Panc1 (cell line): ENCODE measurements at regions not wholly inside any gene's neighbourhood (a gene's known extent, or its start where the extent isn't known, plus 50 kb on each side); places are given as distances from the start of the nearest gene placed in this dataset.
"Not testable (repeated sequence)": the region's sequence is repeated elsewhere in the genome, so short reads cannot be mapped to it uniquely, and the experiment has no call there.

Experiments used
- ATAC-seq: fragments of 200-7000 bp; cut with Tn5 transposase; 2 replicates; pipeline ENCODE4 v1.9.1; 2020; ENCODE audit warnings: mild to moderate bottlenecking, moderate library complexity
- BruUV-seq: library from RNA; stranded (reverse); fragments of 400-500 nt; replicated peaks from 2 replicates; lab custom pipeline; 2021; lab: Mats Ljungman, UMichigan
- CTCF ChIA-PET: fragments of 300-600 bp; sonication (Branson Sonifier 250); formaldehyde crosslinking; loops from one replicate; lab custom pipeline; 2022; ENCODE audit warnings: antibody characterized with exemption; lab: Charles Lee
- POLR2A ChIA-PET: fragments of 300-600 bp; sonication (Branson Sonifier 250); formaldehyde crosslinking; loops from one replicate; lab custom pipeline; 2022; ENCODE audit warnings: antibody characterized with exemption; lab: Charles Lee
- DNase-seq: peaks from one replicate; pipeline ENCODE4 v3.0.0-alpha.2; 2010; ENCODE audit warnings: low read depth, low spot score
- H3K27ac ChIP-seq: 2 replicates; pipeline ENCODE4 v1.5.1; 2011; ENCODE audit warnings: mild to moderate bottlenecking, low read length, inconsistent platforms
- H3K27me3 ChIP-seq: fragments of 200-500 bp; sonication (Bioruptor generic); 2 replicates; pipeline ENCODE4 v1.6.0; 2014; ENCODE audit warnings: low read length, inconsistent platforms; ENCODE audit not compliant: control insufficient read depth, insufficient read depth
- H3K36me3 ChIP-seq: fragments of 200-500 bp; sonication (Bioruptor generic); 2 replicates; pipeline ENCODE4 v1.5.1; 2014; ENCODE audit warnings: inconsistent platforms, mild to moderate bottlenecking, low read length, moderate library complexity; ENCODE audit not compliant: control insufficient read depth, insufficient read depth
- H3K4me1 ChIP-seq: 2 replicates; pipeline ENCODE4 v1.5.1; 2011; ENCODE audit warnings: inconsistent platforms, mild to moderate bottlenecking, low read length, moderate library complexity; ENCODE audit not compliant: control insufficient read depth, insufficient read depth
- H3K4me3 ChIP-seq, 2 experiments: 2 replicates each; pipeline ENCODE4 v1.5.1; 2011 to 2012; ENCODE audit warnings: low read depth in 2 of 2, low read length in 2 of 2, mild to moderate bottlenecking in 2 of 2, inconsistent platforms in 1 of 2, moderate library complexity in 1 of 2
- H3K9me3 ChIP-seq: fragments of 200-500 bp; sonication (Bioruptor generic); 2 replicates; pipeline ENCODE4 v1.5.1; 2014; ENCODE audit warnings: low read depth, mild to moderate bottlenecking, inconsistent platforms, low read length, moderate library complexity; ENCODE audit not compliant: control insufficient read depth, insufficient read depth
- CTCF ChIP-seq: fragments of 450-650 bp; IDR thresholded peaks from 2 replicates; pipeline ENCODE4 v1.5.1; 2017; ENCODE audit warnings: mild to moderate bottlenecking
- POLR2AphosphoS5 ChIP-seq: IDR thresholded peaks from 2 replicates; pipeline ENCODE4 v1.6.1; 2012; ENCODE audit warnings: mild to moderate bottlenecking, low read depth, low read length, moderate library complexity
- REST ChIP-seq, 2 experiments: IDR thresholded peaks; 2 replicates each; pipeline ENCODE4 v1.6.1; 2011 to 2012; ENCODE audit warnings: low read depth in 2 of 2, control low read depth in 1 of 2, low read length in 1 of 2, mild to moderate bottlenecking in 1 of 2, moderate library complexity in 1 of 2; ENCODE audit not compliant: insufficient read depth in 1 of 2
- SIN3A ChIP-seq: IDR thresholded peaks from 2 replicates; pipeline ENCODE4 v1.6.1; 2012; ENCODE audit warnings: low read depth, mild to moderate bottlenecking, low read length, moderate library complexity, borderline replicate concordance; ENCODE audit not compliant: insufficient read depth
- TCF7L2 ChIP-seq: IDR thresholded peaks from 2 replicates; pipeline ENCODE4 v1.6.1; 2011; ENCODE audit warnings: mild to moderate bottlenecking, low read depth, low read length, inconsistent platforms
- in situ Hi-C: cut with HindIII; loops from 2 replicates; pipeline ENCODE4 v1.10.0; 2016; ENCODE audit warnings: low sequenced_read_pairs, low pct_unique_long_range_greater_than_20kb
- intact Hi-C: fragments of 100-400 bp; cut with micrococcal nuclease; formaldehyde crosslinking; loops from one replicate; pipeline ENCODE4 v1.10.0; 2022; ENCODE audit not compliant: unreplicated experiment

- CTCF ChIA-PET, result no interaction called here
- POLR2A ChIA-PET, result no interaction called here
- Histone ChIP-seq H3K27ac (no peak overlapping the region), H3K36me3 (no peaks in the 10 kb centered on the region), H3K27me3 (no peaks in the 10 kb centered on the region), H3K9me3 (no peaks in the 10 kb centered on the region), H3K4me1 (no peaks in the 10 kb centered on the region), H3K4me3 (no peak overlapping the region)
- in situ Hi-C loops (no loop called here), intact Hi-C loops (no loop called here)
- ATAC-seq (no peak), DNase-seq (no peak)
- TF ChIP-seq REST (IDR thresholded peaks at IDR 0.05; ENCODE audit: insufficient read depth in 1 of 2, low read depth in 2 of 2, low read length in 1 of 2), result no peak
- no peak for TF ChIP-seq TCF7L2
- no peak for TF ChIP-seq CTCF
- TF ChIP-seq SIN3A, result no peak
- TF ChIP-seq POLR2AphosphoS5, result no peak
- no TSS peak for BruUV-seq
Observed at GRCh38 chr5:24986326-24986725, 341.5 kb upstream of the CDH10 start.

- H3K4me3 ChIP-seq, H3K36me3 ChIP-seq, BruUV-seq, ATAC-seq, in situ Hi-C loops, CTCF ChIA-PET, POLR2A ChIA-PET, H3K9me3 ChIP-seq, DNase-seq, intact Hi-C loops, H3K27me3 ChIP-seq, H3K27ac ChIP-seq, H3K4me1 ChIP-seq: not testable (repeated sequence)
Observed at GRCh38 chr5:24978552-24978951, 333.8 kb upstream of the CDH10 start.

GRCh38 chr5:24963611-24964010 lies 318.8 kb upstream of the CDH10 start:
- no peaks in the 10 kb centered on the region for H3K27me3 ChIP-seq
- DNase-seq (no peak), ATAC-seq (no peak)
- CTCF ChIA-PET, result no interaction called here
- intact Hi-C loops, result no loop called here
- POLR2A ChIA-PET, result no interaction called here
- H3K36me3 ChIP-seq, result no peaks in the 10 kb centered on the region
- no peaks in the 10 kb centered on the region for H3K9me3 ChIP-seq
- BruUV-seq, result no TSS peak
- no peak overlapping the region for H3K27ac ChIP-seq
- H3K4me1 ChIP-seq, result no peaks in the 10 kb centered on the region
- H3K4me3 ChIP-seq, result no peak overlapping the region
- TF ChIP-seq POLR2AphosphoS5 (no peak), CTCF (no peak), REST (IDR thresholded peaks at IDR 0.05; ENCODE audit: insufficient read depth in 1 of 2, low read depth in 2 of 2, low read length in 1 of 2) (no peak), TCF7L2 (no peak), SIN3A (no peak)
- in situ Hi-C loops, result no loop called here
